ENCODE measurements at regions not wholly inside any gene's neighbourhood (a gene's known extent, or its start where the extent isn't known, plus 50 kb on each side); places are given as distances from the start of the nearest gene placed in this dataset.

DNA sequence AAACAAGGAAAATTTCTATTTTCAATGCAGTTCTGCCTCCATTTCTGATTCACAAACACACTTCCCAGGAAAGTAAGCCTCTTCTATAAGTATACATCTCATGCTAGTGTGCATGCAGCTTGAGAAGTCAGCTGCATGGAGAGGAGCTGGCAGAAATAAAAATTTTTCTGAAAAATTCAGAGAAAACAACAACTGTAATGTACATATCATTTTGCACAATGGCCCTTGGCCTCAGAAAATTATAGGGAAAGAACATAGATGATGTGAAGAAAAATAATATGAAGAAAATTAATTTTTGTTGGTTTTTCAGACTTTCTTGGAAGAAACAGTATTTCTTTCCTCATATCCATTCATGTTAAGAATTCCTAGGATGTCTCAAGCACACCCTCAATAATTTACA, 277.8 kb upstream of the ADRA1B start:
- no peak for TF ChIP-seq POLR2A (IDR thresholded peaks at IDR 0.05)
- TF ChIP-seq, protein P1, sequence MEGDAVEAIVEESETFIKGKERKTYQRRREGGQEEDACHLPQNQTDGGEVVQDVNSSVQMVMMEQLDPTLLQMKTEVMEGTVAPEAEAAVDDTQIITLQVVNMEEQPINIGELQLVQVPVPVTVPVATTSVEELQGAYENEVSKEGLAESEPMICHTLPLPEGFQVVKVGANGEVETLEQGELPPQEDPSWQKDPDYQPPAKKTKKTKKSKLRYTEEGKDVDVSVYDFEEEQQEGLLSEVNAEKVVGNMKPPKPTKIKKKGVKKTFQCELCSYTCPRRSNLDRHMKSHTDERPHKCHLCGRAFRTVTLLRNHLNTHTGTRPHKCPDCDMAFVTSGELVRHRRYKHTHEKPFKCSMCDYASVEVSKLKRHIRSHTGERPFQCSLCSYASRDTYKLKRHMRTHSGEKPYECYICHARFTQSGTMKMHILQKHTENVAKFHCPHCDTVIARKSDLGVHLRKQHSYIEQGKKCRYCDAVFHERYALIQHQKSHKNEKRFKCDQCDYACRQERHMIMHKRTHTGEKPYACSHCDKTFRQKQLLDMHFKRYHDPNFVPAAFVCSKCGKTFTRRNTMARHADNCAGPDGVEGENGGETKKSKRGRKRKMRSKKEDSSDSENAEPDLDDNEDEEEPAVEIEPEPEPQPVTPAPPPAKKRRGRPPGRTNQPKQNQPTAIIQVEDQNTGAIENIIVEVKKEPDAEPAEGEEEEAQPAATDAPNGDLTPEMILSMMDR (IDR thresholded peaks at IDR 0.05): no peak
